ENCODE measurements at regions not wholly inside any gene's neighbourhood (a gene's known extent, or its start where the extent isn't known, plus 50 kb on each side); places are given as distances from the start of the nearest gene placed in this dataset.

- dilution Hi-C loops (cut with MboI; ENCODE audit: extremely low pct_ligation_motif_present, low sequenced_read_pairs) (no loop called here), intact Hi-C loops (cut with micrococcal nuclease) (no loop called here)
- DNase-seq (ENCODE audit: low read depth, low spot score): no peak
- Histone ChIP-seq H3K27me3 (ENCODE audit: control insufficient read depth in 2 of 2, insufficient read depth in 2 of 2, low read length in 2 of 2) (no peaks in the 10 kb centered on the region), H3K36me3 (ENCODE audit: control insufficient read depth in 2 of 2, extremely low read depth in 1 of 2, insufficient read depth in 2 of 2, low read length in 2 of 2) (no peaks in the 10 kb centered on the region), H3K4me2 (ENCODE audit: insufficient read depth, low read length) (no peak overlapping the region), H3K4me1 (ENCODE audit: control insufficient read depth, extremely low read depth, insufficient read depth, low read length) (no peaks in the 10 kb centered on the region), H4K20me1 (replicated peaks; ENCODE audit: control insufficient read depth, extremely low read depth, insufficient read depth, low read length) (no peaks in the 10 kb centered on the region), H3K9me1 (replicated peaks; ENCODE audit: control insufficient read depth, extremely low read depth, insufficient read depth, low read length) (no peaks in the 10 kb centered on the region), H3K9ac (replicated peaks; ENCODE audit: extremely low read depth, insufficient read depth, low read length) (no peak overlapping the region), H3K79me2 (ENCODE audit: control insufficient read depth, insufficient read depth, low read length) (no peaks in the 10 kb centered on the region), H3K4me3 (replicated peaks in 1 of 3; ENCODE audit: insufficient read depth in 1 of 3, low read depth in 1 of 3, low read length in 3 of 3) (no peak overlapping the region), H2AFZ (ENCODE audit: low read depth, low read length) (no peak overlapping the region), H3K27ac (ENCODE audit: insufficient read depth, low read depth, low read length) (no peak overlapping the region), H3K9me3 (replicated peaks; ENCODE audit: control insufficient read depth, insufficient read depth, low read length) (peaks cover 3% of the 10 kb centered on the region)
- ChIA-PET CTCF (no interaction called here), POLR2A (no interaction called here)
- BruUV-seq (replicated peaks): no TSS peak
- TF ChIP-seq GATA2 (IDR thresholded peaks at IDR 0.05; ENCODE audit: insufficient read depth, insufficient read length, low read depth, low read length) (no peak), EZH2 (IDR thresholded peaks at IDR 0.05; ENCODE audit: borderline replicate concordance, low read depth, low read length, severe bottlenecking) (no peak), POLR2A (IDR thresholded peaks at IDR 0.05; ENCODE audit: low read depth, low read length) (no peak), MAX (IDR thresholded peaks at IDR 0.05; ENCODE audit: insufficient read depth, insufficient read length) (no peak), CTCF (IDR thresholded peaks at IDR 0.05; ENCODE audit: extremely low read depth in 1 of 2, insufficient read depth in 1 of 2, low read depth in 1 of 2, low read length in 2 of 2) (no peak), MYC (IDR thresholded peaks at IDR 0.05; ENCODE audit: low read depth, low read length) (no peak), POLR2AphosphoS5 (IDR thresholded peaks at IDR 0.05; ENCODE audit: insufficient read depth, low read depth, low read length) (no peak), JUN (IDR thresholded peaks at IDR 0.05; ENCODE audit: borderline replicate concordance, insufficient read depth, insufficient read length, low read depth) (no peak), FOS (IDR thresholded peaks at IDR 0.05; ENCODE audit: borderline replicate concordance, insufficient read depth, low read length) (no peak)
- no peak for FAIRE-seq
These were observed 402.5 kb upstream of the HTR2A start for GRCh38 chr13:47299304-47299703.
